Keratinocyte (primary cell): ENCODE measurements at regions not wholly inside any gene's neighbourhood (a gene's known extent, or its start where the extent isn't known, plus 50 kb on each side); places are given as distances from the start of the nearest gene placed in this dataset.

Experiments
- DNase-seq: peaks from one replicate; pipeline ENCODE4 v3.0.0-alpha.2; 2011; ENCODE audit warnings: low read depth, missing footprints, low spot score
- FAIRE-seq: peaks from 2 replicates; lab custom pipeline; 2011; peaks lifted over from hg19 to GRCh38; lab: Jason Lieb, UNC
- H2AFZ ChIP-seq: 2 replicates; pipeline ENCODE4 v1.6.0; 2012; ENCODE audit warnings: low read length, control low read depth, inconsistent platforms; ENCODE audit not compliant: control insufficient read depth
- H3K27ac ChIP-seq: 2 replicates; pipeline ENCODE4 v1.5.1; 2011; ENCODE audit warnings: low read length; ENCODE audit not compliant: control insufficient read depth, insufficient read depth
- H3K27me3 ChIP-seq: 3 replicates; pipeline ENCODE4 v1.6.0; 2011; ENCODE audit warnings: low read length; ENCODE audit not compliant: control insufficient read depth, insufficient read depth; ENCODE audit errors: extremely low read depth
- H3K36me3 ChIP-seq, 2 experiments: 2 replicates in 1 of 2; 3 replicates in 1 of 2; pipeline ENCODE4 v1.5.1; 2011; ENCODE audit warnings: low read length in 2 of 2, mild to moderate bottlenecking in 1 of 2; ENCODE audit not compliant: control insufficient read depth in 2 of 2, insufficient read depth in 2 of 2; ENCODE audit errors: extremely low read depth in 1 of 2
- H3K4me1 ChIP-seq: 3 replicates; pipeline ENCODE4 v1.5.1; 2011; ENCODE audit warnings: low read length; ENCODE audit not compliant: control insufficient read depth, insufficient read depth; ENCODE audit errors: extremely low read depth
- H3K4me2 ChIP-seq: 3 replicates; pipeline ENCODE4 v1.6.0; 2011; ENCODE audit warnings: low read depth, low read length; ENCODE audit not compliant: control insufficient read depth, insufficient read depth; ENCODE audit errors: extremely low read depth
- H3K4me3 ChIP-seq, 3 experiments: fragments of 200-600 bp in 1 of 3; sonication (generic) in 1 of 3; 2 replicates in 2 of 3; 3 replicates in 1 of 3; pipeline ENCODE4 v1.5.1; 2011 to 2016; ENCODE audit warnings: low read length in 3 of 3, mild to moderate bottlenecking in 3 of 3, control low read depth in 2 of 3, inconsistent platforms in 1 of 3, low read depth in 1 of 3, mixed read lengths in 1 of 3, mixed run types in 1 of 3, moderate library complexity in 1 of 3; ENCODE audit not compliant: control insufficient read depth in 2 of 3, insufficient read depth in 2 of 3; ENCODE audit errors: extremely low read depth in 1 of 3
- H3K79me2 ChIP-seq: 2 replicates; pipeline ENCODE4 v1.6.0; 2012; ENCODE audit warnings: low read length; ENCODE audit not compliant: control insufficient read depth, insufficient read depth
- H3K9ac ChIP-seq: 3 replicates; pipeline ENCODE4 v1.6.0; 2011; ENCODE audit warnings: low read length; ENCODE audit not compliant: control insufficient read depth, insufficient read depth; ENCODE audit errors: extremely low read depth
- H3K9me1 ChIP-seq: 3 replicates; pipeline ENCODE4 v1.6.0; 2011; ENCODE audit warnings: low read length; ENCODE audit not compliant: control insufficient read depth, insufficient read depth; ENCODE audit errors: extremely low read depth
- H3K9me3 ChIP-seq: 2 replicates; pipeline ENCODE4 v1.5.1; 2012; ENCODE audit warnings: low read depth, low read length; ENCODE audit not compliant: control insufficient read depth
- H4K20me1 ChIP-seq: 3 replicates; pipeline ENCODE4 v1.6.0; 2011; ENCODE audit warnings: low read length; ENCODE audit not compliant: control insufficient read depth, insufficient read depth; ENCODE audit errors: extremely low read depth
- CTCF ChIP-seq, 3 experiments: IDR thresholded peaks in 1 of 3; conservative IDR thresholded peaks in 1 of 3; optimal IDR thresholded peaks in 1 of 3; 2 replicates in 2 of 3; 3 replicates in 1 of 3; pipeline versions ENCODE3 to v1.5.1; 2011; ENCODE audit warnings: low read length in 3 of 3, mild to moderate bottlenecking in 3 of 3, moderate library complexity in 2 of 3, control low read depth in 1 of 3, inconsistent platforms in 1 of 3; ENCODE audit not compliant: insufficient read depth in 2 of 3; ENCODE audit errors: extremely low read depth in 1 of 3
- EZH2 ChIP-seq: IDR thresholded peaks from one replicate; pipeline ENCODE4 v1.6.1; 2012; ENCODE audit warnings: inconsistent platforms, mild to moderate bottlenecking, low read length, moderate library complexity
- dilution Hi-C: fragments of 300-500 bp; cut with MboI; formaldehyde crosslinking; loops from one replicate; pipeline ENCODE4 v1.7.0; 2020; ENCODE audit warnings: low sequenced_read_pairs; ENCODE audit not compliant: extremely low pct_ligation_motif_present

DNA sequence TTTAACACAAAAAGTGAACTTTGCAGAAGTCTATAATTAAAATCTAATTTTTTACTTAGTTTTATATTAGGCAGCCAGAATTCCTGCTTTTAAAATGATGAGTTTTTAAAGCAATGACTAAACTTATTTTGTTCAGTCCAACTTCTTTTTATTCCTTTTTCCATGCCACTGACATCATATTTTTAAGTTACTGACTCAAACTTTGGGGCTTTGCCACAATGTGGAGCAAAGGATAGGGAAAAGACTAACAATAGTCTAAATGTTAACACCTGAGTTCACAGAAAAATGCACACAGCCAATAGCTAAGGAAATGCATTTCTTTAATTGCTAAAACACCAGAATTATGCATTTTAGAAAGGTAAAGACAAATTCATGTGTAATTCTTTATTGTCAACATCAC, 647.6 kb upstream of the DPPA4 start:
- H3K36me3 ChIP-seq: no peaks in the 10 kb centered on the region
- no peak overlapping the region for H3K4me3 ChIP-seq
- no peaks in the 10 kb centered on the region for H3K79me2 ChIP-seq
- no peaks in the 10 kb centered on the region for H3K9me3 ChIP-seq
- TF ChIP-seq EZH2: no peak
- TF ChIP-seq CTCF (optimal IDR thresholded peaks at IDR 0.05 in 1 of 3, IDR thresholded peaks at IDR 0.05 in 1 of 3, conservative IDR thresholded peaks at IDR 0.05 in 1 of 3; ENCODE audit: extremely low read depth in 1 of 3, insufficient read depth in 2 of 3, low read length in 3 of 3): no peak
- no peak overlapping the region for H3K4me2 ChIP-seq
- dilution Hi-C loops: no loop called here
- no peak overlapping the region for H3K9ac ChIP-seq
- no peak overlapping the region for H2AFZ ChIP-seq
- no peaks in the 10 kb centered on the region for H3K27me3 ChIP-seq
- DNase-seq: no peak
- no peaks in the 10 kb centered on the region for H3K4me1 ChIP-seq
- no peak for FAIRE-seq
- no peak overlapping the region for H3K27ac ChIP-seq
- H4K20me1 ChIP-seq: no peaks in the 10 kb centered on the region
- H3K9me1 ChIP-seq: no peaks in the 10 kb centered on the region

DNA sequence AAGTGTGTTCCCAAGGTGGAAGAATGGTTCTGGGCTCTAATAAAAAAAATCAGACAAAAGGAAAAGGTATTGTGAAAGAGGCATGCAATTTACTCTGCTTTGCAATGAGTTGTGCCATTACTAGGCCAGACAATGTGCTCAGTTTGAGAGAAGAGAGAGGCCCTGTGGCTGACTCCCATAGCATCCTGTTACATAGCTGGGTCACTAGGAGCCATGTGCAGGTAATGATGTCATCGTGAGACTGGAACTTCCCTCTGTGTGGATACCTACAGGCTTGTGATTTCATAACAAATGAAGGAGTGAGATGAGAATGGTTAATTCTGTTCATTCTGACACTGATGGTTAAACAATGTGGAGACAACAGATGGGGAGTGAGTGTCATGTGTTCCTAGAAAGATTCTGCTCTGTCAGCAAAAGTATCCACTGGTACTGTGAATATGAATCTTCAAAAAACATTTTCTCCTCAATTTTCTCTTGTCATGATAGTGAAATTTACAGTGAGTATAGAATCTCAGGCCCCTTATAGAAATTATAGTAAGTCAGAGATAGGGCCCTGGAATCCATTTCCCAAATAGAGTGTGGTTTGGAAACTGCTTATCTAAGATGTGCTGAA, 648.7 kb upstream of the DPPA4 start:
- H2AFZ ChIP-seq: no peak overlapping the region

More for the DNA sequence above, 648.7 kb upstream of the DPPA4 start:
- no peak for FAIRE-seq
- H3K9me3 ChIP-seq: no peaks in the 10 kb centered on the region
- H3K4me1 ChIP-seq: no peaks in the 10 kb centered on the region
- TF ChIP-seq EZH2 (no peak), CTCF (optimal IDR thresholded peaks at IDR 0.05 in 1 of 3, IDR thresholded peaks at IDR 0.05 in 1 of 3, conservative IDR thresholded peaks at IDR 0.05 in 1 of 3; ENCODE audit: extremely low read depth in 1 of 3, insufficient read depth in 2 of 3, low read length in 3 of 3) (no peak)
- dilution Hi-C loops: no loop called here
- no peak for DNase-seq
- H3K36me3 ChIP-seq: no peaks in the 10 kb centered on the region
- no peak overlapping the region for H3K4me2 ChIP-seq
- H3K9ac ChIP-seq: no peak overlapping the region
- H4K20me1 ChIP-seq: no peaks in the 10 kb centered on the region
- no peak overlapping the region for H3K27ac ChIP-seq
- H3K79me2 ChIP-seq: no peaks in the 10 kb centered on the region
- H3K27me3 ChIP-seq: no peaks in the 10 kb centered on the region
- H3K4me3 ChIP-seq: no peak overlapping the region
- no peaks in the 10 kb centered on the region for H3K9me1 ChIP-seq
